ENCODE measurements at regions not wholly inside any gene's neighbourhood (a gene's known extent, or its start where the extent isn't known, plus 50 kb on each side); places are given as distances from the start of the nearest gene placed in this dataset.

DNA sequence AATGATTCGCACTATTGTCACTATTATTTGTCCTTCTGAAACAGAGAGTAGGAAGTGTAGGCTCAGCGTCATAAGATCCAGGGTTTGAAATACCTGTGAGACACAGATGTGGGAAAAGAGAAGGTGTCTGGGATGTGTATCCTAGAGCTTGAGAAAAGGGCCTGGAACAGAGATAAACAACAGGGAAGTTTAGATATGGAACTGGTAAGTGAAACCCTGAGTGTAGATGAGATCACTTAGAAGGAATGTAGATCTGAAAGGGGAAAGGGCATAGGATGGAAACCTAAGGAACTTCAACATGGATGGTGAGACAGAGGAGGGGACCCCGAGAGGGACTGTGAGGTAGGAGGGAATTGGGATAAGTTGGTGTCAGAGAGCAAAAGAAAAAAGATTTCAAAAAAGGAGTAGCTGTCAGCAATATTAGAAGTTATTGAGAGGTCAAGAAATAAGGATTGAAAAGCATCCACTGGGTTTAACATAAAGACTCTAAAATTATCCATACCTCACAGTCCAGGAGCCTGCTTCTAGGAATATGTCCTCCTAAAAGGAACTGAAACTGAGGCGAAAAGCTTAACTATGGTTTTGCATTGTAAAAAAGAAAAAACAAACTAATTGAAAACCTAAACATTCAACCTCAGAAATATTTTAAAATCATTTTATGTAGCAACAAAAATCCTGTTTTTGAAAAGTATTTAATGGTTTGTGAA is 119.2 kb upstream of the NPVF start:
- H3K27ac ChIP-seq, result no peak overlapping the region
- DNase-seq (ENCODE audit: low spot score), result no peak
- H3K4me3 ChIP-seq, result no peak overlapping the region
- TF ChIP-seq, protein P1, sequence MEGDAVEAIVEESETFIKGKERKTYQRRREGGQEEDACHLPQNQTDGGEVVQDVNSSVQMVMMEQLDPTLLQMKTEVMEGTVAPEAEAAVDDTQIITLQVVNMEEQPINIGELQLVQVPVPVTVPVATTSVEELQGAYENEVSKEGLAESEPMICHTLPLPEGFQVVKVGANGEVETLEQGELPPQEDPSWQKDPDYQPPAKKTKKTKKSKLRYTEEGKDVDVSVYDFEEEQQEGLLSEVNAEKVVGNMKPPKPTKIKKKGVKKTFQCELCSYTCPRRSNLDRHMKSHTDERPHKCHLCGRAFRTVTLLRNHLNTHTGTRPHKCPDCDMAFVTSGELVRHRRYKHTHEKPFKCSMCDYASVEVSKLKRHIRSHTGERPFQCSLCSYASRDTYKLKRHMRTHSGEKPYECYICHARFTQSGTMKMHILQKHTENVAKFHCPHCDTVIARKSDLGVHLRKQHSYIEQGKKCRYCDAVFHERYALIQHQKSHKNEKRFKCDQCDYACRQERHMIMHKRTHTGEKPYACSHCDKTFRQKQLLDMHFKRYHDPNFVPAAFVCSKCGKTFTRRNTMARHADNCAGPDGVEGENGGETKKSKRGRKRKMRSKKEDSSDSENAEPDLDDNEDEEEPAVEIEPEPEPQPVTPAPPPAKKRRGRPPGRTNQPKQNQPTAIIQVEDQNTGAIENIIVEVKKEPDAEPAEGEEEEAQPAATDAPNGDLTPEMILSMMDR (IDR thresholded peaks at IDR 0.05), result no peak

DNA sequence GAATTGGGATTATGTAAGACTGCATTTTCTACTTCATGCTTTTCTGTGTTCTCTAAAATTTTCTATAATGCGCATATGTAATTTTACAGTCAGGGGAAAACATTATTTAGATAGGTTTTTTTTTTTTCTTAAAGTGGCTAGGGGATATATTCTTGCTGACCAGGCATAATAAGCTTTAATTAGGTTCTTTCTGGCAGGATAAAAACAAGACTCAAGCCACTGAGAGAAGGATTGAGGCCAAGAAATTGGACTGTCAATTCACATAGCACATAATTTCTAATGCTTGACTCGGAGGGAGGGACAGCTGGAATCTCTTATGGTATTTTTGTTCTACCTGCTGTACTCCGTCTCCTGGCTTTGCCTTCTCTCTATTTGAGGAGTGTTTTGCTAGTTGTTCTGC is 119.8 kb upstream of the NPVF start:
- no peak overlapping the region for H3K4me3 ChIP-seq
- TF ChIP-seq, protein P1 (IDR thresholded peaks at IDR 0.05), result no peak
- no peak for DNase-seq (ENCODE audit: low spot score)
- no peak overlapping the region for H3K27ac ChIP-seq

DNA sequence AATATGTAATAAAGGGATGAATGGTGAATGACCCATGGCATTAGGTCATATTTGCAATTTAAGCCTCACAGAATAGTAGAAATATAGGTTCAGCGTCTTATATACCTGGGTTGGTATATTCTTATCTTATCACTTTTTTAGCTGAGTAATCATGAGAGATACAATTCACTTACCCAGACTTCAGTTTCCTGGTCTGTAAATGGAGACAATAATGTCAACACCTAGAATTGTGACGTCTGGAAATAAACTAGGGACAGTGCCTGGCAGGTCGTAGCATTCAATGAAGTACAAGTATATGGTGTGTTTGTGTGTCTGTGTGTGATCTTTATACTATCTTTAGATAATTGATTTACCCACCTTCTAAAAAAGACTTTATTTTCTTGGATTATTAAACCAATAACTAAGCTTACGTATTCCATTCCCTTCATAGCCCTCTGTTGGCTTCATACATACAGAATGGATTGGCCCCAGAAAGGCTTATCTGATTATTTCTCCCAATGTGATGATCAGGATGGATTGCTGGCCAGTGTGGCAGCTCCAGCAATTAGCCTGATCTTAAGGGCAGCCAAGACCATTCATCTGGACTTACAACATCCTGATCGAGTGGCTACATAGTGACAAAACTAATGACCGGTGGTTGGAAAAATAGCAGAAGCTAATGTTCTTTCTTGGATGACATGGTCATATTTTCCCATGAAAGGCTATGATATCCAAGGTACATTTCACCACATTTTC is 121.2 kb upstream of the NPVF start:
- no peak overlapping the region for H3K27ac ChIP-seq
- no peak for DNase-seq (ENCODE audit: low spot score)
- TF ChIP-seq, protein P1 (IDR thresholded peaks at IDR 0.05), result no peak

DNA sequence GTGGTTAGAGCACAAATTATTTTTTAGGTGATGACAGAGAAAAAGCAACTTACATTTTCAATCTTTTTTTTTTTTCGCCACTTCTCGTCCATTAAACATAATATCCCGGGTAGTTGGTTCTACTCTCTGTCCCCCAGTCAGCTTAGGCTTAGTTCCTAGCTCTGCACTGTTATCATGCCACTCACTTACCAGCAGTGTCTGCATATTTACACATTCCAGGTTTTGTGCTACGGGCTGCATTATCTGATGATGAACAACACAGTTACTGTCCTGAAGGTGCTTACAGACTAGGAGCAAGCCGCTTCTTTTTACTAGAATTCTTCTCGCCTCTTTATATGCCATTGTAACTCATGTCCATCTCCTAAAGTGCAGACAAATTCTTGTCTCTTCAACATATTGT is 121.8 kb upstream of the NPVF start:
- TF ChIP-seq, protein P1 (IDR thresholded peaks at IDR 0.05), result no peak
- no peak for DNase-seq (ENCODE audit: low spot score)
- Histone ChIP-seq H3K4me3 (no peak overlapping the region), H3K27ac (no peak overlapping the region)

More for the DNA sequence above, 121.2 kb upstream of the NPVF start:
- H3K4me3 ChIP-seq, result no peak overlapping the region

DNA sequence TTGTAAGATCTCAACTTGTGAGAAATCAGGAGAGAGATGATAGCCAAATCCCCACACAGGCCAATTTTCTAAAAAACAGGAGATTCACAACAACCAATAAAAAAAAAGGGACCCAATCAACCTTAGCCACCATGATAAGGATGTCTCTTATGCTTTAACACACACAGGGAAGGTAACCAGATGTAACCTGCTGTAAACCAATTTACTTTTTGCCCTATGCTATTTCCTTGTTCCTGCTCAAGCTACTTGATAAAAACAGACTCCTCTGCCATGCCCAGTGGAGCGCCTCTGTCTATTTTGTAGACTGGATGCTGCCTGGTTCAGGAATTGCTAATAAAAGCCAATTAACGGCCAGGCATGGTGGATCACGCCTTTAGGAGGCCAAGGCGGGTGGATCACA is 123.5 kb upstream of the NPVF start:
- Histone ChIP-seq H3K4me3 (no peak overlapping the region), H3K27ac (no peak overlapping the region)
- no peak for DNase-seq (ENCODE audit: low spot score)
- TF ChIP-seq, protein P1 (IDR thresholded peaks at IDR 0.05), result no peak

DNA sequence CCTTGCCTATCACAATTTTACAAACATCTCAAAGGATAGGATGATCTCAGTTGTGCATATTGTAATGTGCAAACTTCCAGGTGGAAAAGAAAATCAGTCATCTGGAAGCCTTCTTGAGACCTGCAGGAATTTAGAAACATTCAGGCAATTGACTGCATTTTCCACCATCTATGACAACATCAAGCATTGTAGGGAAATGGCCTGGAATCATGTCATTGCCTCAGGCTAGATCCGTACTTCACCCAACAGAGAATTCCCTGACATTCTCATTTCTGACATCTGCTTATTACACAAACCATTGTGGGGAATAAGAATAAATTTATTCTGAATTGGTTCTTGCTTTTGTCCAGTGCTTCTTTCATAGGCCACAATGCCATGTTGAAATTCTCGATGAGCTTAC is 124.9 kb upstream of the NPVF start:
- DNase-seq (ENCODE audit: low spot score), result no peak
- no peak overlapping the region for H3K27ac ChIP-seq
- TF ChIP-seq, protein P1 (IDR thresholded peaks at IDR 0.05), result no peak
- no peak overlapping the region for H3K4me3 ChIP-seq

DNA sequence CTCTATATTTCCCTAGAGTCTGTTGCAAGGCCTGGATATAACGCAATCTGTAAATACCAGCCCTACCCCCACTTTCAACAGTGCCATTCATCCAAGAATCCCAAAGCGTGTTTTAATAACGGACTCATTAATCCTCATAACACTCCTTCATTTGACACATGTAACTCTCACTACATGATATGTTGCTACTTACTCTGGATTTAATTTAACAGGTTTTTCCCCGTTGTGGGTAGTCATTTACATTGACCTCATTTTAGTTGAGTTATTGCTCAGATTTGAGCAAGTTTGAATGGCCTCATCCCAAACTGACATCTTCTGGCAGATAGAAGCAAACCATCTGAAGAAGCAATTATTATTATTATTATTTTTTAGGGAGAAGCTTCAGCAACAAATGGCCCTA is 125.4 kb upstream of the NPVF start:
- TF ChIP-seq, protein P1 (IDR thresholded peaks at IDR 0.05), result no peak
- no peak overlapping the region for H3K27ac ChIP-seq

More for the DNA sequence above, 125.4 kb upstream of the NPVF start:
- no peak overlapping the region for H3K4me3 ChIP-seq
- DNase-seq (ENCODE audit: low spot score), result no peak
